ENCODE measurements at regions not wholly inside any gene's neighbourhood (a gene's known extent, or its start where the extent isn't known, plus 50 kb on each side); places are given as distances from the start of the nearest gene placed in this dataset.
"Not testable (repeated sequence)": the region's sequence is repeated elsewhere in the genome, so short reads cannot be mapped to it uniquely, and the experiment has no call there.

DNA sequence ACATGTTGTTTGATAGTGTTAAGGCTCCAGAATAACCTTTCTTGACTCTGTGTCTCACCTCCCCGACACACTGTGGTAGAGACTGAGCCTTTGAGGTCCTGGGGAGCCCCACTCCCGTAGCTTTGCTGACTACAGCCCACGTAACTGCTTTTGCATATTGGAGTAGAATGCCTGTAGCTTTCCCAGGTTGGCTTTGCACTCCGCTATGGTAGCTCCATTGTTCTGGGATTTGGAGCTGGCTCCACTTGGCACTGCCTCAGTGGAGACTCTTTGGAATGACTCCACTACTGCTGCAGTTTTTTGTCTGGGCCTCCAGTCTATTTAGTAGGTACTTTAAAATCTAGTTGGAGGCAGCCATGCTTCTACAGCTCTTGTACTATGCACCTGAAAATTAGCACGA is 56.2 kb upstream of the ANXA1 start:
- H3K4me3 ChIP-seq: no peak overlapping the region
- TF ChIP-seq, protein P1, sequence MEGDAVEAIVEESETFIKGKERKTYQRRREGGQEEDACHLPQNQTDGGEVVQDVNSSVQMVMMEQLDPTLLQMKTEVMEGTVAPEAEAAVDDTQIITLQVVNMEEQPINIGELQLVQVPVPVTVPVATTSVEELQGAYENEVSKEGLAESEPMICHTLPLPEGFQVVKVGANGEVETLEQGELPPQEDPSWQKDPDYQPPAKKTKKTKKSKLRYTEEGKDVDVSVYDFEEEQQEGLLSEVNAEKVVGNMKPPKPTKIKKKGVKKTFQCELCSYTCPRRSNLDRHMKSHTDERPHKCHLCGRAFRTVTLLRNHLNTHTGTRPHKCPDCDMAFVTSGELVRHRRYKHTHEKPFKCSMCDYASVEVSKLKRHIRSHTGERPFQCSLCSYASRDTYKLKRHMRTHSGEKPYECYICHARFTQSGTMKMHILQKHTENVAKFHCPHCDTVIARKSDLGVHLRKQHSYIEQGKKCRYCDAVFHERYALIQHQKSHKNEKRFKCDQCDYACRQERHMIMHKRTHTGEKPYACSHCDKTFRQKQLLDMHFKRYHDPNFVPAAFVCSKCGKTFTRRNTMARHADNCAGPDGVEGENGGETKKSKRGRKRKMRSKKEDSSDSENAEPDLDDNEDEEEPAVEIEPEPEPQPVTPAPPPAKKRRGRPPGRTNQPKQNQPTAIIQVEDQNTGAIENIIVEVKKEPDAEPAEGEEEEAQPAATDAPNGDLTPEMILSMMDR (IDR thresholded peaks at IDR 0.05): no peak
- no peak for DNase-seq (ENCODE audit: low spot score)
- no peak overlapping the region for H3K27ac ChIP-seq

DNA sequence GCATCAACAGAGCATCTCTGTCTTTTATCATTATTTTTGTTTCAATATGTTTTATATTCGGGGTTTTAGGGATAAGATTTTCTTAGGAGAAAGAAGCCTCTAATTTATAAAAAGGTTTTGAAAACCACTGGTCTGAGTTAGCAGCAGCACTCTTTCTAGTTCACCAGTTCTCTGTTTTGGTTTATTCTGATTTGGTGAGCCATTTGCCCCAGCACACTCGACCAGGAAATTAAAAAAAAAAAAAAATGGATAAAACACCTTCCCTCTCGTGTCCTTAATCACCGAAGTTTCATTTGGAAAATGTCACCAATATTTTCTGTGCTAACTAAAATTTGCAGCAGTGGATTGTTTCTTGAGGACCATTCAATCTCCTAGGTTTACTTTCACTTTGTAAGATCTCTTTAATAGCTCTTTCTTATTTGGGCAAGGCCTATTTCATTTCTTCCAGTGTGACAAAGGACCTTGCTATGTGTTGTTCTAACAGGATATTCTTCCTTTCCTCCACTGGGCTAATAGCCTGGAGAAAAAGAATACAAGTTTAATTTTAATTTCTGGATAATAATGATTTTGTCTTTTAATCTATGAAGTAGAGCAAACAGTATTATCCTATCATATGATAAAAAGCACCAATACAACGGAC is 57.8 kb upstream of the ANXA1 start:
- peak overlapping the region; percentile 28 for H3K4me3 ChIP-seq
- DNase-seq (ENCODE audit: low spot score): no peak
- H3K27ac ChIP-seq: no peak overlapping the region
- TF ChIP-seq, protein P1 (IDR thresholded peaks at IDR 0.05): no peak

DNA sequence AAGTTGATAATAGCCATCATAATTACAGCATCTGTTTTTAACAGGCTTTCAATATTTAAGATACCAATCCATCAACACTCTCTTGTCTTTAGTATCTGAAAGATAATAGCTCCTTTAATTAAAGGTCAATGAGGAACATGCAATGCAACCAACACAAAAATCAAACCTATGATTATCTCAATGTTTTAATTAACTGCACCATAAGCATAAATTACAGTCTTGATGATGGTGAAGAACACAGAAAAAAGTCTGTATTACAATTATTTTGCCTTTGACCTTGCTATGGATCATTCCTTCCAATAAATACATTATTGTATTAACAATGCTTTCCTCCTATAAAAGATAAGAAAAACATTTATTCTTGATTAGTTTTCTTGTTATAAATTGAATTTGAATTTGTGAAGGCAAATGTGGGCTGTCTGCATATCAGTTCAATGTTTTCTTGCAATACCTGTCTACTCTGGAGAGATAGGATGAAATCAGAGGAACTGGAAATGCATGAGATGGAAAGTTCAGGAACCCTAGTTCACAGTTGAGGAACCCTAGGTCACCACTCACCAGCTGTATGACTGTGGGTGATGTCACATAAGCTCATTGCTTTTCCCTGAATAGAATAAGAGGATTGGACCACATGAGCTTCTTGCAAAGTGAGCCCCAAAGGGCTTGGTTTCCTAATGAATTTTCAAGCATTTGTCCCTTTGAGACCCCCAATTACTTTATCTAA is 58.5 kb upstream of the ANXA1 start:
- H3K27ac ChIP-seq: no peak overlapping the region
- H3K4me3 ChIP-seq: peak overlapping the region; percentile 28
- TF ChIP-seq, protein P1 (IDR thresholded peaks at IDR 0.05): no peak
- DNase-seq (ENCODE audit: low spot score): no peak

- Histone ChIP-seq H3K27ac (no peak overlapping the region), H3K4me3 (no peak overlapping the region)
- TF ChIP-seq, protein P1 (IDR thresholded peaks at IDR 0.05): no peak
- no peak for DNase-seq (ENCODE audit: low spot score)
Observed at GRCh38 chr9:73091909-73092308, 59.8 kb upstream of the ANXA1 start.

GRCh38 chr9:73090214-73090613 is 61.5 kb upstream of the ANXA1 start:
- TF ChIP-seq, protein P1 (IDR thresholded peaks at IDR 0.05): no peak
- Histone ChIP-seq H3K27ac (no peak overlapping the region), H3K4me3 (no peak overlapping the region)
- DNase-seq (ENCODE audit: low spot score): no peak

GRCh38 chr9:73089304-73089985 is 62.2 kb upstream of the ANXA1 start:
- TF ChIP-seq, protein P1 (IDR thresholded peaks at IDR 0.05): no peak
- no peak overlapping the region for H3K4me3 ChIP-seq
- H3K27ac ChIP-seq: no peak overlapping the region
- no peak for DNase-seq (ENCODE audit: low spot score)

- not testable (repeated sequence) for DNase-seq (ENCODE audit: low spot score); H3K4me3 ChIP-seq
Observed at GRCh38 chr9:73087876-73088275, 63.8 kb upstream of the ANXA1 start.

More at GRCh38 chr9:73087876-73088275, 63.8 kb upstream of the ANXA1 start:
- H3K27ac ChIP-seq: not testable (repeated sequence)

All from coronary artery (tissue), 2 donors.